CD1c-positive myeloid dendritic cell (primary cell): ENCODE measurements at regions not wholly inside any gene's neighbourhood (a gene's known extent, or its start where the extent isn't known, plus 50 kb on each side); places are given as distances from the start of the nearest gene placed in this dataset.

Experiments
- DNase-seq: peaks from one replicate; pipeline ENCODE4 v3.0.0-alpha.2; 2016; ENCODE audit errors: extremely low spot score

DNA sequence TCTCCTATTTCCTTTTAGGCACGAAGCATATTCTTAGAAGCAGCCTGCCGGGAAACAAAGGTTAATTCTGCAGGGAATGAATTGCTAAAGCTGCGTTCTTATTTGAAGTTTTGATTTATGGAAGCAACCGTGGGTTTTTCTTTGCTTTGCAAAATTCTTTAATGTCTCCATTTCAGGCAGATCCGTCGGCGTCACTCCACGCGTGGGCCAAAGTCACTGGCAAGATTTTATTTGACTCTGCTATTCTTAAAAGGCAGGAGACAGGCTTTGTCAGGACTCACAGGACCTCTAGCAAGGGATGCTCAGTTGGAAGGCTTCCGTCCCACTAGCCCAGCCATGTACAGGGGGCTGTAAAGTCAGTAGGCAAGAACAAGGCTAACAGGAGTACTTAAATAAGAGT lies 387.3 kb upstream of the XYLT1 start:
- DNase-seq: no peak

- no peak for DNase-seq
Observed at GRCh38 chr16:17853958-17854357, 383.2 kb upstream of the XYLT1 start.

DNA sequence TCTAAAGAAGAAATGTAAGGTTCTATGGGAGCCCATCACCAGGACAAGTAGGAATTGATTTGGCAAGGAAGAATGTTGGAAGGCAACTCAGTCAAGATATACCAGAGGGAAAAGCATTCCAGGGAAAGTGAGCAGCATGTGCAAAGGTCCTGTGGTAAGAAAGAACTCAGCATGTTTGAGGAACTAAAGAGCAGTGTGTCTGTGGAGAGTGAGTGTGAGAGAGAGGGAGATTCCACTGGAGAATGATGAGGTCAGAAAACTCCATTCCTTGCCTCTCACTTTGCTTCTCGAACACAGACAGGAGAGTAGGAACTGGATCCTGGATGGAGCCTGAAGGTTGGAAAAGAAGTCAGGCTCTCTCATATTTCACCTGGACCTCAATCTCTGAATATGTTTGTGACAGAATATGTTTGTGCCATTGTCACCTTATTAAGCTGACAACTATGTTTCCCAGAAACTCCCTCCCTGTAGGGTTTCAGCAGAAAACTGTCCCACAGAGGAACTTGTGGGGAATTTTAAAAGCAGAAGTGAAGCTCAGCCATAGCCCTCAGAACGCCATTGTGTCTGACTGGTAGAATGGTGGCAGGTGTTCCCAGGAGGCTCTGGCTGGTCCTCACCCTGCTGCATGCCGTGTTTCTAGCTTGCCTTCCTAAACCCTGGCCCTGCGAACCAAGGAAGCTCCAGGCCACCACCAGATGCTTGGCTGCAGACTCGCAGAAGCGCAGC lies 382.4 kb upstream of the XYLT1 start:
- no peak for DNase-seq

DNA sequence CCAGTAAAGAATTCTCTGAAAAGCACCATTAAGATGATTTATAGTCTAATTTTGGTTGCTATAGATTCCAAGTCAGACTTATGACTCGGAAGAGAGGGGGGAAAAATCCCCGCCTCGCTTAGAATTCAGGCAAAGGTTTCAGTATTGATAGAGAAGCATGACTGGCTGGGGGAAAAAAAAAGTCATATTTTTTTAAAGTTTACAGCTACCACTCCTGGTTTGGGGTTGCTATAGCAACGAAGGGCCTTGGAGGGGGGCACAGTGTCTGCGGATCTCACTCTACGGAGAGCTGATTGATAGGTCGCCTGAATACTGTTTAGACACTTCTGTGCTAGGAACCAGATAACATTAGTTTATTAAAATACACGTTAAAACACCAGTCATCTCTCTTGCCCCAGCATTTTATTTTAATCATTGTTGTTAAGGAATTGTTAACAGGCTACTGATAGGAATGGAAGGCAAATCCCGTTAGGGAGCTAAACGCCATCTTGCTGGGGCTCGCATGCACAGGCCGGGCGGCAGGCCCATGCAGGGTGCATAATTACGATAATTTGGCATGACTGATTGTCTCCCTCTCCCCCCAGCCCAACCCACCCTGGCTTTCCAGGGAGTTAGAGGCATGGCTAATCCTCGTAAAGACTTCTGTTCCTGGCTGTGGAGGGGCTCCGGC lies 380.0 kb upstream of the XYLT1 start:
- DNase-seq: no peak

GRCh38 chr16:17847234-17847795 lies 376.6 kb upstream of the XYLT1 start:
- DNase-seq: no peak

DNA sequence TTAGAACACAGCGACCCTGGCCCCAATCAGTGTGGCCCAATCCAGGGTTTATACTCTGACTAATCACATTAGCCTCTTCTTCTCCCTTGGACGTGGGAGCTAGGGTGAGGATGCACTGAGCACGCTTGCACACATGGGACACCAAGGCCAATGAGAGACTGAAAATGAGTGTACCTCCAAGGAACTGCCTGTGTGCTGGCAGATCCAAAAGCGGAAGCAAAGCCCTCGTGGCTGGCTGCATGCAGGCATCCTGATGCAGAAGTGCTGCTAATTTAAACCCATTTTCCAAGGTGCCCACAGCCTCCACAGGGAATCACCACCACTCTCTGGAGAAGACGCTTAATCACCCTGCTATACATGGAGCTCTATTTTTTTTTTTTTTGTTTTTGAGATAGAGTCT lies 375.3 kb upstream of the XYLT1 start:
- DNase-seq: no peak

- DNase-seq: no peak
Observed at GRCh38 chr16:17845031-17845430, 374.3 kb upstream of the XYLT1 start.

GRCh38 chr16:17843905-17844304 lies 373.1 kb upstream of the XYLT1 start:
- no peak for DNase-seq

GRCh38 chr16:17839907-17840306 lies 369.1 kb upstream of the XYLT1 start:
- no peak for DNase-seq

DNA sequence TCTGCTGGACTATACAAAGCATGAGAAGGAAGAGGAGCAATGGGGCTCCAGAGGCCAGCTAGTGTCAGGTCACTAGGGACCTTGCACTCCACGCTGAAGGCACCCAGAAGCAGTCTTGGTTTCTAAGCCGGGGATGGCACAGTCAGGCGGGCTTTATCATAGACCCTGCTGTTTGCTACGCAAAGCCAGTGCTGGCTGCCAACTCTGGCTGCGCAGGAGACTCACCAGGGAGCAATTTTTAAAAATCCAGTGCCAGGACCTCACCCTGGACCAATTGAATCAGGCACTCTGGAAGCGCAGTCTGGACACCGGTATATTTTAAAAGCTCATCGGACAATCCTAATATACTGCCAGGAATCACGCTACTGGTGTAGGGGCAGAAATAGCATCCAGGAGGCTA lies 368.5 kb upstream of the XYLT1 start:
- DNase-seq: no peak

- DNase-seq: no peak
Observed at GRCh38 chr16:17836868-17837602, 366.3 kb upstream of the XYLT1 start.

DNA sequence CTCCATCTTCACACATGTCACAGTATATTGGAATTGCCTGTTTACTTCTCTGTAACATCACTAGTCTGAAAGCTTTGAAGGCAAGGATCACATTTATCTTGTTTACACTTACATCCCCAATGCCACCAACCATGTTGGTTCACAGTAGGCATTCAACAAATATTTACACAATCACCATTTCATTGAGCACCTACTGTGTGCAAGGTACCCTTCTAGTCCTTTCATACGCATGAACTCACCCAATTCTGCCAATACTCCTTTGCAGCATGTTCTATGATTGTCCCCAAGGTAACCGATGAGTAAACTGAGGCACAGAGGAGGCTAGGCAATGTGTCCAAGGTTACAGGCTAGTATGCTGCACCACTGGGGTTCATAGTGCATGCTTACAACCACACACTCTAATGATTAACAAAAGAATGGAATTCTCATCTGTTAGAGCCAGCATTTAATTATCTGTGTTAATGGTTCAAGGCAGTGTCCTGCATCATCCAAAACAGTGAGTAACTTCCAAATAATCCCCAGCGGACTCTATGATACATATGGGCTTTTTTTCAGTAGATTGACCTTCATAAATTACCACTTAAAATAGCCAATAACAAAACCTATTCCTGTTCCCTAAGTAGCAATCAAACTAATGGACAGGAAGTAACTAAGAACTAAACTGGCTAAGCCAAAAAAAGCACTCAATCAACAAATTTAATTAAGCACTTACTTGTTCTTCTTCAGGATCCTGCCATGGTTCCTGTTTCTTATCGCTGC lies 364.5 kb upstream of the XYLT1 start:
- no peak for DNase-seq

DNA sequence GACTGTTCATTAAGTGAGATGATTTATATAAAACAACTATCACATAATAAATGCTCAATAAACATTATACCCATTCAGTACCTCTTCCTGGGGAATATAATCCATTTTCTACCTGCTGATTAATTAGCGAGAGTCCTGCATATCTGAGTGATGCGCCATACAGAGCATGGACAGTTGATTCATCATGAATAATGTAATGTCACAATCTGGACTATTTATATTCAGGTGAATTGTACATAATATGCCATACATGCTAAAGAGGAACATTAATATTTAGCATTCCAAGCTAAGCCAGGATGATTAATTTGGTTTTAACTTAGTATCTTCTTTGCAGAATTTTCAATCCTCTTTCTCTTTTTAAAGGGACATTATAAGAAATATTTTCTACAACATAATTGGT lies 362.0 kb upstream of the XYLT1 start:
- DNase-seq: no peak

DNA sequence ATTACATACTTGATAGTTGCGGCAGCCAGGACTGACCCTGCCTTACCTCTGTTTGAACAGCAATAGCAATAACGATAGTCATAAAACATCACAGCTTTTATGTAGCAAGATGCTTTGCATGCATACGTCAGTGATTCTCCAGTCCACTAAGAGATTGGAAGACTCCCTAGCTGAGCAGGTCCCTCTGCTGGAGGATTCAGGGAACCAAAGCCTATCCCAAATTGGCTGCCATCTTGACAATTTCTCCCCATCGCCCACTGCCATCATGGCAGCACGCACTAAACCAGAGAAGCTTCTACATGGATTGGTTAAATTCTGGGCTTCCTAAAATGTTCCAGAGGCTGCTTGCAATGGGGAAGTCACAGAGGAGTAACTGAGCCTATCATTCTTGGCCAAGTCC lies 360.6 kb upstream of the XYLT1 start:
- DNase-seq: no peak

DNA sequence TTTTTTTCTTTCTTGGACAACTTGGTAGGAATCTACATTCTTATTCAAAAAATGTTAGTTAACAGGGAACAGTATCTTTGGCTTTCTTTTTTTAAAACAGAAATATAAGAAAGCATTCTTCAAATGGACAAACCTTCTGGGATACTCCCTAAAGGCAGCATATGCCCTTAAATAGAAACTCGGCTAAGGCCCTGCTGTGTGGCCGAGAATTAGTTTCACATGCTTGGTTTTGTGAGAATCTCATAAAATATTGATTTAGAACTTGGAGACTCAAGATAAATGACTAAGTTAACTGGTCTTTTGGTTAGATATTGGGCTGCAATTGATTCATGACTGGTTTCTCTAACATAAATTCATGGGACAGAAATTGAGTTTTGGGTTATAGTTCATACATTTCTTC lies 359.9 kb upstream of the XYLT1 start:
- DNase-seq: no peak

GRCh38 chr16:17829811-17830210 lies 359.1 kb upstream of the XYLT1 start:
- DNase-seq: no peak

DNA sequence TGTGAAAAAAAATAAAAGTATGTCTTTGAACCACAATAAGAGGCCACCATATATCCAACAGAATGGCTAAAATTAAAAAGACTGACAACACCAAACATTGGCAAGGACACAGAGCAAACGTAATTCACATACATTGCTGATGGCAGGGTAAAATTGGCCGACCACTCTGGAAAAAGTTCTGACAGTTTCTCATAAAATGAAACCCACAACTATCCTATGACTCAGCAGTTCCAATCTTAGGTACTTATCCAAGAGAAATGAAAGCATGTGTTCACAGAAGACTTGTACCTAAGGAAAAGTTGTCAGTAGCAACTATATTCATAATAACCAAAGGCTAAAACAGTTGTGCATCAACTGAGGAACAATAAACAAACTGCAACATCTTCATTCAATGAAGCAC lies 357.3 kb upstream of the XYLT1 start:
- no peak for DNase-seq

GRCh38 chr16:17827313-17827712 lies 356.6 kb upstream of the XYLT1 start:
- DNase-seq: no peak

- no peak for DNase-seq
Observed at GRCh38 chr16:17817943-17818342, 347.2 kb upstream of the XYLT1 start.

- DNase-seq: no peak
Observed at GRCh38 chr16:17817260-17817659, 346.5 kb upstream of the XYLT1 start.

DNA sequence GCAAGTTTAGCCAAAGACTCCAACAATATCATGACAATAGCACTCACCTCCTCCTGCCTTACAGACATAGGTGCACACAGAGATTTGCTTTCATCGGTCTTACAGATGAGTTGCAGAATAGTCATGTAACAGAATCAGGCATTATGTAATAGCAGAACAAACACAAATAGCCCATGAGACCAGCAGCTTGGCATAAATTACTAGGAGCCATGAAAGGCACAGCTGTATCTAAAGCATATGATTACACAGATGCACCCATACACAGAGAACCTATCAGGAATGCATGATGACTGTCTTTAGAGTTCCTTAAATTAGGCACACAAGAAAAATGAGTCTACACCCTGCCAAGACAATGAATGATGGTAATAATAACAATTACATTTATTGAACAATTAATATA lies 342.0 kb upstream of the XYLT1 start:
- DNase-seq: no peak

DNA sequence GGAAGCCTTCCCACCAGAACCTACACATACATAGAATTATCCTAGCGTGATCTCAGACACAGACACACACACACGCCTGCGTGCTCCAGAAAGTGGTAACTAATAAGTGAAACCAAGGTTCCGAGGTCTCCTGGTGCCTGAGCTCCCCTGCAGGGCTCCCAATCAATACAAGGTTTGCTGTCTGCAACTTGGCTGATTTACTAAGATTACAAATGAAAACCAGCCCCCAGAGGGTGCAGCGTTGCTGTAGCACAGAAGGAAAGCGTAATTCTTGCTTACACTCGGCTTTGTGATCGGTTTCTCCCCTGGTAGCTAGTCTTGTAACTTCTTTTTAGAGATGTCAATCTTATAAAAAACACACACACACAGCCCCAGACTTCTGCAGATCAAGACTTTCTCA lies 334.1 kb upstream of the XYLT1 start:
- no peak for DNase-seq
